ENCODE measurements at regions not wholly inside any gene's neighbourhood (a gene's known extent, or its start where the extent isn't known, plus 50 kb on each side); places are given as distances from the start of the nearest gene placed in this dataset.
"Not testable (repeated sequence)": the region's sequence is repeated elsewhere in the genome, so short reads cannot be mapped to it uniquely, and the experiment has no call there.

- TF ChIP-seq EP300 (IDR thresholded peaks at IDR 0.05; ENCODE audit: low read depth) (no peak), POLR2A (IDR thresholded peaks at IDR 0.05) (no peak), CTCF (IDR thresholded peaks at IDR 0.05) (no peak)
- in situ Hi-C loops (cut with MboI; ENCODE audit: low pct_ligation_motif_present in 1 of 4, low pct_unique_long_range_greater_than_20kb in 1 of 4, low sequenced_read_pairs in 3 of 4) (no loop called here), intact Hi-C loops (cut with DNase I; ENCODE audit: low total_unique reads) (no loop called here)
- WGBS, 2 donors (ENCODE audit: low coverage in 1 of 2), result 83 to 88% methylated on average over 2 to 3 of the region's 3 CpGs
- H3K4me1 ChIP-seq, result no peaks in the 10 kb centered on the region
- H3K27me3 ChIP-seq, result no peaks in the 10 kb centered on the region
- no peaks in the 10 kb centered on the region for H3K36me3 ChIP-seq
- DNase-seq, result no peak
- H3K9me3 ChIP-seq, result no peaks in the 10 kb centered on the region
- no peak overlapping the region for H3K27ac ChIP-seq
- H3K4me3 ChIP-seq, result no peak overlapping the region
These were observed 1071.9 kb upstream of the ATXN8OS start for GRCh38 chr13:69035771-69036170.

GRCh38 chr13:69028936-69029335 is 1078.7 kb upstream of the ATXN8OS start:
- in situ Hi-C loops (cut with MboI; ENCODE audit: low pct_ligation_motif_present in 1 of 4, low pct_unique_long_range_greater_than_20kb in 1 of 4, low sequenced_read_pairs in 3 of 4) (no loop called here), intact Hi-C loops (cut with DNase I; ENCODE audit: low total_unique reads) (no loop called here)

GRCh38 chr13:69020120-69020519 is 1087.5 kb upstream of the ATXN8OS start:
- H3K4me3 ChIP-seq, result no peak overlapping the region
- no peaks in the 10 kb centered on the region for H3K27me3 ChIP-seq
- in situ Hi-C loops (cut with MboI; ENCODE audit: low pct_ligation_motif_present in 1 of 4, low pct_unique_long_range_greater_than_20kb in 1 of 4, low sequenced_read_pairs in 3 of 4), result no loop called here
- intact Hi-C loops (cut with DNase I; ENCODE audit: low total_unique reads), result no loop called here
- TF ChIP-seq POLR2AphosphoS5 (IDR thresholded peaks at IDR 0.05) (no peak), CTCF (IDR thresholded peaks at IDR 0.05) (no peak), EP300 (IDR thresholded peaks at IDR 0.05; ENCODE audit: low read depth) (no peak), POLR2A (IDR thresholded peaks at IDR 0.05) (no peak)
- H3K27ac ChIP-seq, result no peak overlapping the region
- H3K36me3 ChIP-seq, result no peaks in the 10 kb centered on the region
- no peaks in the 10 kb centered on the region for H3K9me3 ChIP-seq
- DNase-seq, result no peak
- no peaks in the 10 kb centered on the region for H3K4me1 ChIP-seq

More at GRCh38 chr13:69028936-69029335, 1078.7 kb upstream of the ATXN8OS start:
- no peak overlapping the region for H3K27ac ChIP-seq
- no peaks in the 10 kb centered on the region for H3K9me3 ChIP-seq
- TF ChIP-seq EP300 (IDR thresholded peaks at IDR 0.05; ENCODE audit: low read depth) (no peak), CTCF (IDR thresholded peaks at IDR 0.05) (no peak), POLR2AphosphoS5 (IDR thresholded peaks at IDR 0.05) (no peak), POLR2A (IDR thresholded peaks at IDR 0.05) (no peak)
- H3K36me3 ChIP-seq, result no peaks in the 10 kb centered on the region
- no peaks in the 10 kb centered on the region for H3K4me1 ChIP-seq
- H3K4me3 ChIP-seq, result no peak overlapping the region
- DNase-seq, result no peak
- H3K27me3 ChIP-seq, result no peaks in the 10 kb centered on the region

- H3K36me3 ChIP-seq; intact Hi-C loops (cut with DNase I; ENCODE audit: low total_unique reads); DNase-seq; H3K27me3 ChIP-seq; H3K27ac ChIP-seq; H3K4me1 ChIP-seq; in situ Hi-C loops (cut with MboI; ENCODE audit: low pct_ligation_motif_present in 1 of 4, low pct_unique_long_range_greater_than_20kb in 1 of 4, low sequenced_read_pairs in 3 of 4); H3K9me3 ChIP-seq; H3K4me3 ChIP-seq: not testable (repeated sequence)
- 33 to 52% methylated on average over 3 to 9 of the region's 9 CpGs for WGBS, 2 donors (ENCODE audit: low coverage in 1 of 2)
These were observed 1089.5 kb upstream of the ATXN8OS start for GRCh38 chr13:69018173-69018572.

- Histone ChIP-seq H3K4me1 (no peaks in the 10 kb centered on the region), H3K9me3 (no peaks in the 10 kb centered on the region), H3K27me3 (no peaks in the 10 kb centered on the region), H3K36me3 (no peaks in the 10 kb centered on the region), H3K4me3 (no peak overlapping the region), H3K27ac (no peak overlapping the region)
- intact Hi-C loops (cut with DNase I; ENCODE audit: low total_unique reads), result no loop called here
- 73 to 90% methylated on average over 3 of the region's 3 CpGs for WGBS, 2 donors (ENCODE audit: low coverage in 1 of 2)
- DNase-seq, result no peak
- in situ Hi-C loops (cut with MboI; ENCODE audit: low pct_ligation_motif_present in 1 of 4, low pct_unique_long_range_greater_than_20kb in 1 of 4, low sequenced_read_pairs in 3 of 4), result no loop called here
- TF ChIP-seq EP300 (IDR thresholded peaks at IDR 0.05; ENCODE audit: low read depth), result no peak
- no peak for TF ChIP-seq POLR2AphosphoS5 (IDR thresholded peaks at IDR 0.05)
- TF ChIP-seq POLR2A (IDR thresholded peaks at IDR 0.05), result no peak
- TF ChIP-seq CTCF (IDR thresholded peaks at IDR 0.05), result no peak
These were observed 1096.8 kb upstream of the ATXN8OS start for GRCh38 chr13:69010789-69011188.

Measured in transverse colon (tissue), 4 donors.